C1 segment of cervical spinal cord (tissue), 14 donors: ENCODE measurements at regions not wholly inside any gene's neighbourhood (a gene's known extent, or its start where the extent isn't known, plus 50 kb on each side); places are given as distances from the start of the nearest gene placed in this dataset.
"Not testable (repeated sequence)": the region's sequence is repeated elsewhere in the genome, so short reads cannot be mapped to it uniquely, and the experiment has no call there.

Experiments used
- DNase-seq, 14 donors: peaks; one replicate each; lab custom pipeline; 2025; lab: John Stamatoyannopoulos, UW

DNA sequence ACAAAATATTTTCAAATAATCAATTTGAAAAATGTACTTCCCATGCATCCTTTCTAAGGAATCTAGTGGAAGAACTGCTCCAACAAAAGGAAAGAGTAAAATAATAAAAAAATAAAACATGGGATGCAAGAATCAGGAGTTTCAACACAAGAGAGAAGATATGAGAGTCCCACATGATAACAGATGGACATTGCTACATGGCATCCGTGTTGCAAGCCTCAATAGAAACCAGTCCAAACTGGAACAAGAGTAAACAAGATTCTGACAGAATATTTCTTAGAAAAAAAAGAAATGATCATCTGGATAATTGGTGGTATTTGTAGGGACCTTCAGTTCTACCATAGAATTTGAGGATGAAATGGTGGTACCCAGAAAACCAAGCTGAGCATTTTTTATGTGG, 186.8 kb downstream of the FRK start:
- no peak for DNase-seq

DNA sequence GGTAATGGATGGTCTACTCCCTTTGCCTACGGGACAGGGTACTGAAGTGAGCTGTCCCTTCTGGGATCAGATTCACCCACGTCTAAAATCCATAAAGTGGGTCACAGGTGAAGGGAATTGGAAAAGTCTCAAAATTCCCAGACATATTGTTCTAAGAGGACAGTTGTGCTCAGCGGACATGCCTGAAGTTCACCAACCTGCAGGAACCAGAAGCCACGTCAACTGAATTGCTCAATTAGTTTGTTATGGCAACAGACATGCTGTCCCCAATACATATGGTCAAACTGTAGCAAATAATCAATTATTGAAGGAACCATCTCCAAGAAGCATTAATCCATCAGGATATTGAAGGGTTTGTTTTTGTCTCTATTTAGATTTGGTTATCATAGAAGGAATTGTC, 190.2 kb downstream of the FRK start:
- DNase-seq, result no peak

DNA sequence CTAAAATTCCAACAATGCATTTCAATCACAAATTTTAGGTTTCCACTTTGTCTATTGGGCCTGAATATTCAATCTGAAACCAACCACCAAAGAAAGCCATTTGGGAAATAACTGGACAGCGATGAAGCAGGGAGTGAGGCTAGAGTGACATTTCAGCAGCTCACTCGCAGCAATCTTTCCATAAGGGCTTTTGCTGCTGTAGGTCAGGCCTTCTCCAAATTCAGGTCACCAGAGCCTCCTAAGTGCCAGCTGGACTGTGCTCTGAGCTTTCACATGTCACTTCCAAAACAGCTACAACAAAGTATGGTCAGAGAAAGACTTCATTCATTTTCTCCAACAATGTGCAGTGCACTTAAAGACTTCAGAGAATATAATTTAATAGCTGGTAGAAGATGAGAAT, 194.8 kb downstream of the FRK start:
- no peak for DNase-seq

DNA sequence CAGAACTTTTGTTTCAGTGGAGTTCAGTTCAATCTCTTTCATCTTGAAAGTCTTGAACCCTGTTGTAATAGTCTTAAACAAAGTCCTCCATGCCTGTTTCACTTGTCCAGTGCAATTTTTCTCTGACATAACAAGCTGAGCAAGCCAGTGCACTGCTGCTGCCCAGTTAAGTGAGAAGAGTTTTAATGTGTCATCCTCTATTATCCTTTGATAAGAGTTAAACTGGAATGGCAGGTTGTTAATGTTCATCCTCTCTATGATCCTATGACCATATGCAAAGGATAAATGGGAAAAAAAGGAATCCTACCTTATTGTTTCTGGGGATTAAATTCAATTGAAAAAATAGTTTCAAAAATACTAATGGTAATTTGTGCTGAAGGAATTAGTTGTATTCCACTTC, 197.5 kb downstream of the FRK start:
- no peak for DNase-seq

DNA sequence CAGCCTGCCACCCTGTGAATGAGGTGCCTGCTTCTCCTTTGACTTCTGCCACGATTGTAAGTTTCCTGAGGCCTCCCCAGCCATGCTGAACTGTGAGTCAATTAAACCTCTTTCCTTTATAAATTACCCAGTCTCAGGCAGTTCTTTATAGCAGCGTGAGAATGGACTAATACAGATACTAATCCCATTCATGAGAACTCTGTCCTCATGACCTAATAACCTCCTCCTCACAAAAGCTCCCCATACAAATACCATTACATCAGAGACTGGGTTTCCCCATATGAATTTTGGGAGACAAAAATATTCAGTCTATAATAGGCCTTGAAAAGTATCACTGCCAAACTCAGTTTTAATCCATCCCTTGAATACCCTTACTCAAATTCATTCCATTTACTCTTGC, 199.0 kb downstream of the FRK start:
- DNase-seq, result not testable (repeated sequence)

DNA sequence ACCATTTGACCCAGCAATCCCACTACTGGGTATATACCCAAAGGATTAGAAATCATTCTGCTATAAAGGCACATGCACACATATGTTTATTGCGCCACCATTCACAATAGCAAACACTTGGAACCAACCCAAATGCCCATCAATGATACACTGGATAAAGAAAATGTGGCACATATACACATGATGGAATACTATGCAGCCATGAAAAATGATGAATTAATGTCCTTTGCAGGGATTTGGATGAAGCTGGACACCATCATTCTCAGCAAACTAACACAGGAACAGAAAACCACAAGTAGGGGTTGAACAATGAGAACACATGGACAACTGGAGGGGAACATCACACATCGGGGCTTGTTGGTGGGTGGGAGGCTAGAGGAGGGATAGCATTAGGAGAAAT, 201.1 kb downstream of the FRK start:
- DNase-seq, result not testable (repeated sequence)

GRCh38 chr6:115854866-115855665, 205.6 kb downstream of the FRK start:
- DNase-seq, result no peak

GRCh38 chr6:115847671-115848070, 213.0 kb downstream of the FRK start:
- DNase-seq, result no peak

DNA sequence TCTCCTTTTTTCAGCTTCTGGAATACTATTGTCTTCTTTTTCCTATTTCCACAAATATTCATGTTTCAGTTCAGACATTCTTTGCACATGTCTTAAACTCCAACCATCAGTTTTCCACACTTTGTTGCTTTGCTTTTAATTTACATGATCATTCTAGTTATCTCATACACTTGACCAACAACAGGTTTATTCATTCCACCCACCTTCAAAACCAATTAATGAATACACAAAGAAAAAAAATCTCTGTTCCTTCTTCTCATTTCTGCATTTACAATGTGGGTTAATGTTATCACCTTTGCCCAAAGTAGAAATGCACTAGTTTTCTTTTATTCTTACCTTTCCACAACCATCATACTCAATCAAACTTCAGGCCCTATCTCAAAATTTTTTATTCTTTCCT, 216.7 kb downstream of the FRK start:
- no peak for DNase-seq

DNA sequence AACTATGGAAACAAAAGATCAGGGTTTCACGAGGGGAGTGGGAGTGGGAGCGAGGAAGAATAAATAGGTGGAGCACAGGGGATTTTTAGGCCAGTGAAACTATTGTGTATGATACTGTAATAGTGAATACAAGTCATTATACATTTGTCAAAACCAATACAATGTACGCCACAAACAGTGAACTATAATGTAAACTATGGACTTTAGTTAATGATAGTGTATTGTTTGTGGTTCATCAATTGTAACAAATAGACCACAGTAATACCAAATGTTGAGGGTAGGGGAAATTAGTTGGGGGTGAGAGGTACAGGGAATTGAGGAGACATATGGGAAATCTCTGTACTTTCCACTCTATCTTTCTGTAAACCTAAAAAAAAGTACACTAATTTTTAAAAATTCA, 218.4 kb downstream of the FRK start:
- no peak for DNase-seq

- DNase-seq, result no peak
Observed at GRCh38 chr6:115839583-115840181, 221.0 kb downstream of the FRK start.

DNA sequence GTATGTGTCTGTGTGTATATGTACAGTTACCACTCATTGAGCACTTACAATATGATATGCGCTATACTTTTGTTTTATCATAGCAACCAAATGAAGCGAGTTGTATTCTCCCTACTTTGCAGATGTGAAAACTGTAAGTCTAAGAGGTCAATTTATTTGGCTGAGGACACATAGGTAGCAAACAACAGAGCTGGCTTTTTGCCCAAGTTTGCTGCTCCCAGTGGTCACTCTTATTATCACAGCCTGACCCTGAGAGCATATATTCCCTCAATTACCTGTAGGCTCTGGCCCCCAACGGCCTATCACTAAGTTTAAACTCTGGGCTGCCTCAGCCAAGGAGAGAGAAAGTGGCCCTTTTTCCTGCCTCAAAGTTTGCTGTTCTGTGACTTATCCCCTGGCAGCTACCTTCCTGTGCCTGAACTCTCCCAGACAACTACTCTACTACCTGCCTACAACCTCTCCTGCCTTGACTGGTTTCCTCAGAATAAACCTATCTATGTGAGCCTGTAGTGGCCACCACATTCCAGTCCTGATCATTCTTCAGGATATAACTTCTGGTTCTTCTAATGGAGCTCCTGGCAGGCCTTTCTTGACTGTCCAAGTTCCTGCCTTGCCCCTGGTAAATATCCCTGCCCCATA, 221.8 kb downstream of the FRK start:
- DNase-seq, result no peak

- no peak for DNase-seq
Observed at GRCh38 chr6:115838216-115838615, 222.5 kb downstream of the FRK start.

- DNase-seq, result not testable (repeated sequence)
Observed at GRCh38 chr6:115836374-115836773, 224.3 kb downstream of the FRK start.

DNA sequence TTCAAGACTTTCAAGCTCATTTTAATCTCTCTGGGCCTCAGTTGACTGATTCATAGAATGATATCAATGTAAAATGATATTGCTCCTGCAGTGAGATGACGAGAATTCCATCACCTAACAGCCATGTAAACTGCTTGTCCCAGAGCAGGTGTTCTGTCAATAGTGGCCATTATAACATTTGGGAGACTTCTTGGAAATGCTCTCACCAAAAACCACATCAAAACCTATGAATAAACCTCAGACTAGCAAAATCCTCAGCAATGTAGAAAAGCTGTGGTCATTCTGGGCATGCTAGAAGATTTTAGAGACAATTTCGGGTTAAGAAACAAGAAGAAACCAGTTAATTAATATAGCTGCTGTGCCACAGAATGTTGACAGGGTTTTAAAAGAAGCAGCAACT, 225.4 kb downstream of the FRK start:
- no peak for DNase-seq

DNA sequence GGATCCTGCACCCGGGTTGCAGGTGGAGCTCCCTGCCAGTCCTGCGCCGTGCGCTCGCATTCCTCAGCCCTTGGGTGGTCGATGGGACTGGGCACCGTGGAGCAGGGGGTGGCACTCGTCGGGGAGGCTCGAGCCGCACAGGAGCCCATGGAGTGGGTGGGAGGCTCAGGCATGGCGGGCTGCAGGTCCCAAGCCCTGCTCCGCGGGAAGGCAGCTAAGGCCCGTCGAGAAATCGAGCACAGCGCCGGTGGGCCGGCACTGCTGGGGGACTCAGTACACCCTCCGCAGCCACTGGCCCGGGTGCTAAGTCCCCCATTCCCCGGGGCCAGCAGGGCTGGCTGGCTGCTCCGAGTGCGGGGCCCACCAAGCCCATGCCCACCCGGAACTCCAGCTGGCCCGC, 226.1 kb downstream of the FRK start:
- not testable (repeated sequence) for DNase-seq

GRCh38 chr6:115832786-115833185, 227.9 kb downstream of the FRK start:
- no peak for DNase-seq

DNA sequence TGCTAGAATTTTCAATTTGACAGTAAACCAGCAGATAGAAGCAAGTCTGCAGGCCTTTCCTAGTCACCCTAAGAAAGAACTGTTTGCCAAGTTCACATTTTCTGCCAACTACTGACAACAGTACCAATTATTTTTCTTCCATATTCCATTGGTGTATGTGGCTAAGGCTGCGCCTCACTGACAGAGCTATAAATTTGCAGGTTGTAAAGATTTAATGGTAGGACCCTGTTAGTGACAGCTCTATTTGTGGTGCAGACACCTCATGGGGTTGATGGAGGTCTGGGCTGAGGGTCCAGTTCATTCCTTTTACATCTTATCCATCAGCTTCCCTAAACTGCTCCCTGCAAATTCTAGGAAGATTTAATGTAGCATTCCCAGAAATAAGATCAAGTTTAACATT, 228.5 kb downstream of the FRK start:
- DNase-seq, result no peak

- DNase-seq, result no peak
Observed at GRCh38 chr6:115830895-115831294, 229.8 kb downstream of the FRK start.

DNA sequence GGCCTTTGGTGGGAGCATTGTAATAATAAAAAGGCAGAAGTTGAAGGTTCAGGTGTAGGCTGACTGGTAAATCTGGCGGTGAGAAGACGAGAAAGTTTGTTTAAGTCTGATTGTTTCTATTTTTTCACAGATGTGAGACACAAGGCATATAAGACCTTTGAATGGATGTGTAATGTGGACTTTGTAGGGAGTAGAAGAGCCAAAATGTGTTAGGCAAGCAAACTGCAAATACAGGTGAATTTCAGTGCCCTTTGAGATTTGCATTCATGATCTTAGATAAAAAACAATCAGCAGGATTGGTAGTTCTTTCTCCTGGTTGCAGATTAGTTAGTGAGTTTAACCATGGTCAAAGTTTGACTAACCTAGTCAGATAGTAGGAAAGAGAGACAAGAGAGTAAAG, 238.9 kb downstream of the FRK start:
- no peak for DNase-seq

DNA sequence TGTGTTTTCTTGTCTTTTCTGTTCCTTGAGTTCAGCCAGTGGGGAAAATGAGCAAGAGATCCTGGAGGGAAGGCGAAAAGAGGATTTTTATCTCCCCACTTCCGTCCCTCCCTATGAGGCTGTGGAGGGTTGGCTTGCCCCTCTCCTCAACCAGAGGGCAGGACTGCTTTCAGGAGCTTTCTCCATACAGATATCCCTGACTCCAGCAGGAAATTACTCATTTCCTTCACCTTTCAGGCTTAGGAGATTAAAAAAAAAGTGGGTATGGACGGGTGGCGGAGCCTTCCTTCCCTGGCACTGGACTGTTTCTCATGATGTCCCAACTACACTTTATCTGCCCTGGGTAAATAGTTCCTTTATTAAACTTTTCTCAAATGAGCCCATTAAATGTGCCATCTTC, 241.2 kb downstream of the FRK start:
- DNase-seq, result no peak

GRCh38 chr6:115817161-115817560, 243.5 kb downstream of the FRK start:
- DNase-seq, result no peak

DNA sequence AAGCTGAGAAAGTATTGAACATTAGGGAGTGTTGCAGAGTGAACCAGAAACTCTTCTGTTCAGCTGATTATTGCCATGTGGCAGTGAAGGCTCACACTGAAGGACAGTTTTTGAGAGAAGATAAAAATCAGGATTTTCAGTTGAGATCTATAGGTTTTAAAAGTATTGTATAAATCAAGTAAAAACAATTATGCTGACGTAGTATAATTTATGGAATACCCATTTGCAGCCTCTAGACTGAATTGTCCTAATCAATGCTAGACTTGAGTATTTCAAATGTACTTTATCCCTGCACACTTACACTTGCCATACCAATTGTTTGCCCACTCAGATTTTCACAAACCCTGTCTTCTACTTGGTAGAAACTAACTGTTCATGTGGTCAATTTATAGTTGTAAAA, 245.8 kb downstream of the FRK start:
- no peak for DNase-seq
